GM12872 (cell line): ENCODE measurements at regions not wholly inside any gene's neighbourhood (a gene's known extent, or its start where the extent isn't known, plus 50 kb on each side); places are given as distances from the start of the nearest gene placed in this dataset.

Source experiments
- CTCF ChIP-seq: IDR thresholded peaks from 3 replicates; pipeline ENCODE4 v1.5.1; 2011; ENCODE audit warnings: low read depth, mild to moderate bottlenecking, low read length, moderate library complexity; ENCODE audit not compliant: insufficient read depth

GRCh38 chr6:68186870-68187269 lies 448.2 kb upstream of the ADGRB3 start:
- TF ChIP-seq CTCF = no peak

- TF ChIP-seq CTCF = no peak
Measured at GRCh38 chr6:68182386-68182785, 452.7 kb upstream of the ADGRB3 start.

DNA sequence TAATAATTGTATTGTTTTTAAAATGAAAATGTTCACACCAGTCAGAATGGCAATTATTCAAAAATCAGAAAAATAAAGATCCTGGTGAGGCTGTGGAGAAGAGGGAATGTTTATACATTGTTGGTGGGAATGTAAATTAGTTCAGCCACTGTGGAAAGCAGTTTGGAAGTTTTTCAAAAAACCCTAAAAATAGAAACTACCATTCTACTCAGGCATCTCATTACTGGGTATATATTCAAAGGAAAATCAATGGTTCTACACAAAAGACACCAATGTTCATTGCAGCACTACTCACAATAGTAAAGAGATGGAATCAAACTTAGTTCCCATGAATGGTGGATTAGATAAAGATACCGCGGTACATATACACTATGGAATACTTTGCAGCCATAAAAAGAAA lies 461.5 kb upstream of the ADGRB3 start:
- no peak for TF ChIP-seq CTCF

DNA sequence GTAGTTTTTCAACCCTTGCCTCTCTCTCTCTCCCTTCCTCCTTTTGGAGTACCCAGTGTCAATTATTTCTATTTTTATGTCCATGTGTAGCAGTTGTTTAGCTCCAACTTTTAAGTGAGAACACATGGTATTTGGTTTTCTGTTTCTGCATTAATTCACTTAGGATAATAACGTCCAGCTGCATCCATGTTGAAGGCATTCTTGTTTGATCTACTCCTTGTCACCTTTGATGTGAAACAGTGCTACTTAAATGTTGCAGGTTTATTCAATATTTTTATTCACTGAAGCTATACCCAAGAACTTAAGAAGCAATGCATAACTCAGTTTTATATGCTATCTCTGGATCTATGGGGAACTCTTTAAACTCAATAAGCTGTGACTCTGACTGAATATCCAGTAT lies 465.2 kb upstream of the ADGRB3 start:
- TF ChIP-seq CTCF = no peak

GRCh38 chr6:68167604-68168003 lies 467.5 kb upstream of the ADGRB3 start:
- no peak for TF ChIP-seq CTCF

- no peak for TF ChIP-seq CTCF
Measured at GRCh38 chr6:68160348-68160747, 474.7 kb upstream of the ADGRB3 start.

GRCh38 chr6:68159433-68159832 lies 475.6 kb upstream of the ADGRB3 start:
- no peak for TF ChIP-seq CTCF

- TF ChIP-seq CTCF = no peak
Measured at GRCh38 chr6:68158256-68158655, 476.8 kb upstream of the ADGRB3 start.
